ENCODE measurements at regions not wholly inside any gene's neighbourhood (a gene's known extent, or its start where the extent isn't known, plus 50 kb on each side); places are given as distances from the start of the nearest gene placed in this dataset.

- Histone ChIP-seq H3K79me2 (ENCODE audit: insufficient read depth, low read length) (no peaks in the 10 kb centered on the region), H4K20me1 (ENCODE audit: insufficient read depth) (no peaks in the 10 kb centered on the region), H3K4me3 (replicated peaks in 1 of 2; ENCODE audit: low read depth in 1 of 2, low read length in 2 of 2) (no peak overlapping the region), H3K9me3 (ENCODE audit: control insufficient read depth in 1 of 2, insufficient read depth in 1 of 2, low read depth in 1 of 2, low read length in 2 of 2) (peaks cover 33 to 77% of the 10 kb centered on the region in 2 experiments; a peak in 3 of 4 replicates), H3K9ac (ENCODE audit: low read length) (no peak overlapping the region), H2AFZ (ENCODE audit: low read depth, low read length, poor library complexity, severe bottlenecking) (no peak overlapping the region), H3K9me2 (ENCODE audit: insufficient read depth) (no peaks in the 10 kb centered on the region), H3K27ac (ENCODE audit: low read depth, low read length) (no peak overlapping the region), H3K27me3 (ENCODE audit: insufficient read depth, low read length) (no peaks in the 10 kb centered on the region), H3K36me3 (ENCODE audit: control insufficient read depth in 1 of 2, insufficient read depth in 2 of 2, low read length in 2 of 2) (no peaks in the 10 kb centered on the region), H3K4me2 (ENCODE audit: low read length) (no peak overlapping the region), H3K4me1 (ENCODE audit: control insufficient read depth in 1 of 2, insufficient read depth in 2 of 2, low read length in 2 of 2) (no peaks in the 10 kb centered on the region)
- ChIA-PET CTCF (no interaction called here), RAD21 (ENCODE audit: low non-redundant PET in 1 of 2, low total read pairs in 2 of 2, uncharacterized antibody in 2 of 2, unreplicated experiment in 2 of 2) (no interaction called here), POLR2A (no interaction called here)
- no peak for TF ChIP-seq CTCF (IDR thresholded peaks at IDR 0.05 in 2 of 3, conservative IDR thresholded peaks at IDR 0.05 in 1 of 3; ENCODE audit: borderline replicate concordance in 1 of 3, insufficient read depth in 1 of 3, low read depth in 2 of 3, low read length in 2 of 3)
- TF ChIP-seq POLR2AphosphoS5 (IDR thresholded peaks at IDR 0.05; ENCODE audit: low read depth, low read length), result no peak
- no peak for TF ChIP-seq REST (IDR thresholded peaks at IDR 0.05; ENCODE audit: low read depth)
- no peak for TF ChIP-seq CBX3 (IDR thresholded peaks at IDR 0.05; ENCODE audit: low read depth)
- ATAC-seq, result no peak
- no TSS peak for BruUV-seq (replicated peaks)
- intact Hi-C loops (cut with micrococcal nuclease), result no loop called here
- DNase-seq (ENCODE audit: low read depth, low spot score), result no peak
Observed at GRCh38 chr17:52938623-52939230, 780.2 kb upstream of the CA10 start.

Measured in HCT116 (cell line).